Lung (tissue), 11 donors: ENCODE measurements at regions not wholly inside any gene's neighbourhood (a gene's known extent, or its start where the extent isn't known, plus 50 kb on each side); places are given as distances from the start of the nearest gene placed in this dataset.

Experiments
- ATAC-seq: fragments of 200-7000 bp; cut with Tn5 transposase; one replicate; pipeline ENCODE4 v1.9.1; 2020; ENCODE audit warnings: moderate number of reproducible peaks; ENCODE audit not compliant: insufficient read depth, low FRiP score
- DNase-seq, 3 donors: peaks; one replicate each; pipeline ENCODE4 v3.0.0-alpha.2; 2013 to 2017
- H3K27ac ChIP-seq, 2 donors: one replicate each; pipeline ENCODE4 v1.5.1; 2013; ENCODE audit warnings: mild to moderate bottlenecking in 2 of 2, moderate library complexity in 2 of 2, control low read depth in 1 of 2, inconsistent platforms in 1 of 2, low read depth in 1 of 2, low read length in 1 of 2
- H3K27me3 ChIP-seq, 3 donors: one replicate each; pipeline ENCODE4 v1.5.1; 2013; ENCODE audit warnings: low read length in 2 of 3; ENCODE audit not compliant: control insufficient read depth in 3 of 3, insufficient read depth in 3 of 3
- H3K36me3 ChIP-seq, 4 donors: one replicate each; pipeline ENCODE4 v1.5.1; 2013; ENCODE audit warnings: low read length in 4 of 4, mild to moderate bottlenecking in 1 of 4, moderate library complexity in 1 of 4; ENCODE audit not compliant: control insufficient read depth in 4 of 4, insufficient read depth in 4 of 4
- H3K4me1 ChIP-seq, 5 donors: one replicate each; pipeline ENCODE4 v1.5.1; 2013; ENCODE audit warnings: low read length in 5 of 5, mild to moderate bottlenecking in 2 of 5, moderate library complexity in 1 of 5; ENCODE audit not compliant: control insufficient read depth in 5 of 5, insufficient read depth in 5 of 5
- H3K4me3 ChIP-seq: one replicate; pipeline ENCODE4 v1.5.1; 2013; ENCODE audit warnings: mild to moderate bottlenecking, control low read depth, moderate library complexity
- H3K9ac ChIP-seq, 2 donors: one replicate each; pipeline ENCODE4 v1.5.1; 2013; ENCODE audit warnings: low read length in 2 of 2, control low read depth in 1 of 2; ENCODE audit not compliant: insufficient read depth in 1 of 2
- H3K9me3 ChIP-seq, 4 donors: one replicate each; pipeline ENCODE4 v1.5.1; 2013; ENCODE audit warnings: low read length in 3 of 4, mild to moderate bottlenecking in 1 of 4, moderate library complexity in 1 of 4; ENCODE audit not compliant: control insufficient read depth in 4 of 4, insufficient read depth in 3 of 4
- CTCF ChIP-seq: IDR thresholded peaks from 2 replicates; pipeline ENCODE4 v1.5.1; 2012; ENCODE audit warnings: mild to moderate bottlenecking; ENCODE audit errors: control extremely low read depth, extremely low read depth
- WGBS, 2 donors: extraction: QIAGEN DNeasy Blood & Tissue Kit; methylation state at CpG; one replicate each; pipeline ENCODE4 v1.1.7; 2013; 5-methylcytosine and 5-hydroxymethylcytosine counted together
- donor health status: control.
- donor health status: control.
- donor health status: Bipolar disorder and iron deficiency.
- donor health status: healthy.
- donor health status: DM: yes; HTN: yes; CAD: no.

DNA sequence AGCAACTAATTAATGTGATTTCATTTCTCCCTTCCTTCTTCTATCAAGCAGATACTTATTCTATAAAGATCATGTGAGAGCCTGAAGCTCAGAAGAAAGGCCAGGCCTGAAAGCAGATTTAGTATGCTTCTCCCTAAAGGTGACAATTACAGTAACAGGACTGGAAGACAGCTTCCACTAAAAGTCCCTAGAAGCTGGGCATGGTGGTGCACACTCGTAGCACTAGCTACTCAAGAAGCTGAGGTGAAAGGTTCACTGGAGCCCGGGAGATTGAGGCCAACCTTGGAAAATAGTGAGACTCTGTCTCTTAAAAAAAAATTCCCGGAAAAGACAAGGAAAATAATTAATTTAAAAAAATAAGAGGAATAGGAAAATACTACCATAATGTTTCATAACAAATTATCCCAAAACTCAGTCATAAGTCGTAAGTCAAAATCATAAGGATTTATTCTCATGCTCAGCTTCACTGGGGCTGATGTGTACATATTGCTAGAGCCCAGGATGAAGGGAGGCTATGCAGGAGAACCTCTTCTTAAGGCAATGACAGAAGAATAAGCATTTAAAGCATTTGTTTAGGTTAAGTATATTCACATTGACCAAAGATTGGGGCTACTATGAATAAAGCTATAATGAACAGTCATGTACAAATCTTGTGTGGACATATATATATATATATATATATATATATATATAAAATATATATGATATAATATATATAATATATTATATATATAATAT is 210.8 kb upstream of the SMARCA2 start:
- Histone ChIP-seq H3K4me3 (no peak overlapping the region), H3K4me1 (no peaks in the 10 kb centered on the region), H3K36me3 (no peaks in the 10 kb centered on the region), H3K9me3 (peaks cover 0 to 2% (median 0%) of the 10 kb centered on the region in 4 donors), H3K9ac (no peak overlapping the region), H3K27ac (no peak overlapping the region), H3K27me3 (no peaks in the 10 kb centered on the region)
- no peak for TF ChIP-seq CTCF
- ATAC-seq (no peak), DNase-seq (no peak)
- WGBS, 2 donors, result 92% methylated on average over 4 of the region's 4 CpGs

- H3K4me3 ChIP-seq, result no peak overlapping the region
- no peaks in the 10 kb centered on the region for H3K4me1 ChIP-seq
- ATAC-seq (no peak), DNase-seq (no peak)
- no peak overlapping the region for H3K27ac ChIP-seq
- H3K27me3 ChIP-seq, result no peaks in the 10 kb centered on the region
- no peak overlapping the region for H3K9ac ChIP-seq
- no peaks in the 10 kb centered on the region for H3K9me3 ChIP-seq
- WGBS, 2 donors, result 91 to 98% methylated on average over 3 of the region's 3 CpGs
- TF ChIP-seq CTCF, result no peak
- H3K36me3 ChIP-seq, result no peaks in the 10 kb centered on the region
Observed at GRCh38 chr9:1829719-1830118, 185.4 kb upstream of the SMARCA2 start.

DNA sequence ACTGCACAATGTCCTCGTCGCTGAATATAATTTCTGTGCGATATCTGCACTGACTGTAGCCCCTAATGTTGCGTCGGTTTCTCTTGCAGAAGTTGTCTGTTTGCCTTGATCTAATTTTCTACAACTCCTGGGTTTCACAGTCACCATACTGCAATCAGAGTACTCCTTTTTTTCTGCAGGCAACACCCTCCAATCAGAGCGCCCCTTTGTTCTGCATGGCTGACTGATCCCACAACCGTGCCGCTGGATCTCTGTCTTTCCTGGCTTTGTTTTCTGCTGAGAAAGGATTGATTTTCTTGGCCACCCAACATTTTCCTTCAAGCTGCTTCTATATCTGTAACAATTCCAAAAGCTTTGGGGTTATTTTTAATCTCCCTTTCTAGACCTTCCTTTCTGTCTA is 182.2 kb upstream of the SMARCA2 start:
- no peaks in the 10 kb centered on the region for H3K9me3 ChIP-seq
- no peak overlapping the region for H3K27ac ChIP-seq
- no peak overlapping the region for H3K9ac ChIP-seq
- H3K36me3 ChIP-seq, result no peaks in the 10 kb centered on the region
- 83 to 84% methylated on average over 8 of the region's 8 CpGs for whole genome bisulfite sequencing, 2 donors
- H3K4me1 ChIP-seq, result no peaks in the 10 kb centered on the region
- no peaks in the 10 kb centered on the region for H3K27me3 ChIP-seq
- ATAC-seq (no peak), DNase-seq (no peak)
- no peak overlapping the region for H3K4me3 ChIP-seq
- TF ChIP-seq CTCF, result no peak
